Neural crest cell (in vitro differentiated cells): ENCODE measurements at regions not wholly inside any gene's neighbourhood (a gene's known extent, or its start where the extent isn't known, plus 50 kb on each side); places are given as distances from the start of the nearest gene placed in this dataset.

Source experiments
- DNase-seq: peaks from one replicate; pipeline ENCODE4 v3.0.0; 2021; ENCODE audit warnings: low read depth, mixed read lengths, low spot score
- H3K27ac Mint-ChIP-seq: one replicate; pipeline ENCODE4 v1.8.0; 2021; ENCODE audit warnings: mild to moderate bottlenecking, mixed read lengths; ENCODE audit not compliant: unreplicated experiment
- H3K27me3 Mint-ChIP-seq: 2 replicates; pipeline ENCODE4 v1.8.0; 2021; ENCODE audit warnings: low read depth, mild to moderate bottlenecking, mixed read lengths
- H3K36me3 Mint-ChIP-seq: 2 replicates; pipeline ENCODE4 v1.8.0; 2021; ENCODE audit warnings: low read depth, mild to moderate bottlenecking, mixed read lengths
- H3K4me1 Mint-ChIP-seq: 2 replicates; pipeline ENCODE4 v1.8.0; 2021; ENCODE audit warnings: mixed read lengths
- H3K4me3 Mint-ChIP-seq: one replicate; pipeline ENCODE4 v1.8.0; 2021; ENCODE audit warnings: mild to moderate bottlenecking, mixed read lengths
- H3K9me3 Mint-ChIP-seq: 2 replicates; pipeline ENCODE4 v1.8.0; 2021; ENCODE audit warnings: mixed read lengths
- TF ChIP-seq, protein P1 (sequence below): fragments of 200-600 bp; sonication (generic); conservative IDR thresholded peaks from 2 replicates; pipeline ENCODE4 v1.5.0; 2021; ENCODE audit warnings: antibody characterized with exemption, mild to moderate bottlenecking

- H3K4me3 Mint-ChIP-seq: no peak overlapping the region
- H3K36me3 Mint-ChIP-seq: no peaks in the 10 kb centered on the region
- H3K9me3 Mint-ChIP-seq: no peaks in the 10 kb centered on the region
- DNase-seq: no peak
- TF ChIP-seq, protein P1, sequence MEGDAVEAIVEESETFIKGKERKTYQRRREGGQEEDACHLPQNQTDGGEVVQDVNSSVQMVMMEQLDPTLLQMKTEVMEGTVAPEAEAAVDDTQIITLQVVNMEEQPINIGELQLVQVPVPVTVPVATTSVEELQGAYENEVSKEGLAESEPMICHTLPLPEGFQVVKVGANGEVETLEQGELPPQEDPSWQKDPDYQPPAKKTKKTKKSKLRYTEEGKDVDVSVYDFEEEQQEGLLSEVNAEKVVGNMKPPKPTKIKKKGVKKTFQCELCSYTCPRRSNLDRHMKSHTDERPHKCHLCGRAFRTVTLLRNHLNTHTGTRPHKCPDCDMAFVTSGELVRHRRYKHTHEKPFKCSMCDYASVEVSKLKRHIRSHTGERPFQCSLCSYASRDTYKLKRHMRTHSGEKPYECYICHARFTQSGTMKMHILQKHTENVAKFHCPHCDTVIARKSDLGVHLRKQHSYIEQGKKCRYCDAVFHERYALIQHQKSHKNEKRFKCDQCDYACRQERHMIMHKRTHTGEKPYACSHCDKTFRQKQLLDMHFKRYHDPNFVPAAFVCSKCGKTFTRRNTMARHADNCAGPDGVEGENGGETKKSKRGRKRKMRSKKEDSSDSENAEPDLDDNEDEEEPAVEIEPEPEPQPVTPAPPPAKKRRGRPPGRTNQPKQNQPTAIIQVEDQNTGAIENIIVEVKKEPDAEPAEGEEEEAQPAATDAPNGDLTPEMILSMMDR: peak; percentile 45
- no peaks in the 10 kb centered on the region for H3K4me1 Mint-ChIP-seq
- no peak overlapping the region for H3K27ac Mint-ChIP-seq
- peaks cover 2% of the 10 kb centered on the region for H3K27me3 Mint-ChIP-seq
Measured at GRCh38 chr18:34352385-34353163, 127.9 kb upstream of the NOL4 start.

DNA sequence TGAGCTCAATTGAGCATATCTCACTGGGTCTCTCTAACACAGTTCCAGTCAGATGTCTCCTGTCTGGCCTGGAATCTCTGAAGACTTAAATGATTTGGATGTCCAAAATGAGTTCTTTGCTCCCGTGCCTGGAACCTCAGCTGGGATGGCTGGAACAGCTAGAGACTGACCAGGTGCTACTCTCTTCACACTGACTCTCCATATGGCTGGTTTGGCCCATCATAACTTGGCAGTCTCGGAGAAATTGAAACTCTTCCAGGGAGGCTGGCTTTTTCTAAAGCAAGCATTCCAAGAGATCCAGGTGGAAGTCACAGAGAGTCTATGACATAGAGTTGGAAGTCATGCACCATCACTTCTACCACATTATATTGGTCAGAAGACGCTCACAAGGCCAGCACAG is 129.6 kb upstream of the NOL4 start:
- DNase-seq: no peak
- no peak overlapping the region for H3K27ac Mint-ChIP-seq

GRCh38 chr18:34357944-34358580 is 133.3 kb upstream of the NOL4 start:
- DNase-seq: no peak
- no peak overlapping the region for H3K27ac Mint-ChIP-seq
- H3K9me3 Mint-ChIP-seq: no peaks in the 10 kb centered on the region
- H3K27me3 Mint-ChIP-seq: no peaks in the 10 kb centered on the region
- H3K4me3 Mint-ChIP-seq: no peak overlapping the region
- TF ChIP-seq, protein P1: no peak
- no peaks in the 10 kb centered on the region for H3K4me1 Mint-ChIP-seq
- no peaks in the 10 kb centered on the region for H3K36me3 Mint-ChIP-seq

More for the DNA sequence above, 129.6 kb upstream of the NOL4 start:
- Mint-ChIP-seq H3K9me3 (no peaks in the 10 kb centered on the region), H3K27me3 (peaks cover 2% of the 10 kb centered on the region), H3K36me3 (no peaks in the 10 kb centered on the region), H3K4me1 (no peaks in the 10 kb centered on the region), H3K4me3 (no peak overlapping the region)
- TF ChIP-seq, protein P1: no peak

DNA sequence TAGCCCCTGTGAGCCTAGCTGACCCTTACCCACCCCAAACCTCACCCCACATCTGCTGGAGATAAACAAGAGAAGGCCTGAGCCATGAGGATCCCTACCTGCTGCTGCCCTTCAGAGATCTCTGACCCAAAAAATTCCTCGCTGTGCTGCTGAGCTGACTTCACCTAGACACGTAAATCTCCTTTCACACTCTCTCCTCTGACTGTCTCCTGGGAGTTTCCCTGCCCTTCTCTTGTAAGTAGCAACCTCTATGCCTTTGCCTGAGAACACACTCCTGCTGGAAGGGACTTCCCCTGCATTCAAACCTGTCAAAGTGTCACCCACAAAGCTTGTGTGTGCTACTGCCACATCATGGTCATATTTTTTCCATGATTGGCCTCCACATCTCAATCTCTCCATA is 134.2 kb upstream of the NOL4 start:
- DNase-seq: no peak
- H3K27ac Mint-ChIP-seq: no peak overlapping the region
- no peaks in the 10 kb centered on the region for H3K27me3 Mint-ChIP-seq
- TF ChIP-seq, protein P1: no peak
- H3K36me3 Mint-ChIP-seq: no peaks in the 10 kb centered on the region
- H3K9me3 Mint-ChIP-seq: no peaks in the 10 kb centered on the region
- no peak overlapping the region for H3K4me3 Mint-ChIP-seq
- no peaks in the 10 kb centered on the region for H3K4me1 Mint-ChIP-seq

DNA sequence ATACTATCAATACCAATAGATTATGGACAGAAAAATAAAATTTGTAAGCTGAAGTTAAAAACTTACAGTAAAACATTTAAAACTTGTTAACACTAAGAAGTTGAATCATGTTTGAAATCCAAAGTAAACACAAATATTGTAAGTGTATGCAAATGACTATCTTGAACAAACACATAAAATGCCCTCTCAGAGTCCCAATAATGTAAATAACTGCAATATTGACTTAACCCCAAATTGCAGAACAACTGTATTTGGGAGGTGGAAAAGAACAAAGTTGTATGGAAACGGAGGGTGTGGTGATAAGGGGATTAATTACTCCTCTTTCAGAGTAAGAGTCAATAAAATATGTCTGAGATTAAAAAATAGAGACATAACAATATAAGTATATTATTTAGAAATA is 140.0 kb upstream of the NOL4 start:
- Mint-ChIP-seq H3K9me3 (no peaks in the 10 kb centered on the region), H3K4me3 (no peak overlapping the region), H3K27ac (no peak overlapping the region), H3K36me3 (no peaks in the 10 kb centered on the region), H3K27me3 (no peaks in the 10 kb centered on the region), H3K4me1 (no peaks in the 10 kb centered on the region)
- no peak for DNase-seq
- TF ChIP-seq, protein P1: no peak
